MCF 10A (cell line): ENCODE measurements at regions not wholly inside any gene's neighbourhood (a gene's known extent, or its start where the extent isn't known, plus 50 kb on each side); places are given as distances from the start of the nearest gene placed in this dataset.

ENCODE experiments used
- BruUV-seq: library from RNA; stranded (reverse); fragments of 400-500 nt; replicated peaks from 2 replicates; lab custom pipeline; 2021; lab: Mats Ljungman, UMichigan
- CTCF ChIA-PET: fragments of 300-600 bp; sonication (Branson Sonifier 250); formaldehyde crosslinking; extraction: SDS; loops from one replicate; lab custom pipeline; 2021; ENCODE audit warnings: antibody characterized with exemption, inconsistent platforms; lab: Yijun Ruan, JAX
- POLR2A ChIA-PET: fragments of 300-600, 350-650 bp; sonication (Branson Sonifier 250); formaldehyde crosslinking; extraction: SDS; loops from one replicate; lab custom pipeline; 2020; ENCODE audit warnings: antibody characterized with exemption, inconsistent platforms; lab: Yijun Ruan, JAX
- DNase-seq: peaks from one replicate; pipeline ENCODE4 v3.0.0-alpha.2; 2018; ENCODE audit not compliant: unreplicated experiment
- H3K27ac Mint-ChIP-seq: one replicate; pipeline ENCODE4 v1.8.0; 2022; ENCODE audit warnings: mild to moderate bottlenecking, low read depth, mixed read lengths; ENCODE audit not compliant: unreplicated experiment
- H3K27me3 Mint-ChIP-seq: one replicate; pipeline ENCODE4 v1.8.0; 2022; ENCODE audit warnings: mixed read lengths; ENCODE audit not compliant: insufficient read depth, unreplicated experiment
- H3K36me3 Mint-ChIP-seq: one replicate; pipeline ENCODE4 v1.8.0; 2022; ENCODE audit warnings: mild to moderate bottlenecking, moderate library complexity, mixed read lengths; ENCODE audit not compliant: insufficient read depth, unreplicated experiment
- H3K4me1 Mint-ChIP-seq: one replicate; pipeline ENCODE4 v1.8.0; 2022; ENCODE audit warnings: mixed read lengths; ENCODE audit not compliant: insufficient read depth, unreplicated experiment
- H3K4me3 Mint-ChIP-seq: one replicate; pipeline ENCODE4 v1.8.0; 2022; ENCODE audit warnings: mild to moderate bottlenecking, moderate library complexity, mixed read lengths; ENCODE audit not compliant: unreplicated experiment
- H3K9me3 Mint-ChIP-seq: one replicate; pipeline ENCODE4 v1.8.0; 2022; ENCODE audit warnings: mixed read lengths; ENCODE audit not compliant: unreplicated experiment
- intact Hi-C: fragments of 100-400 bp; cut with micrococcal nuclease; formaldehyde crosslinking; loops from 2 replicates; pipeline ENCODE4 v1.14.1; 2022
- TF ChIP-seq, protein P1 (sequence below): fragments of 200-600 bp; IDR thresholded peaks from one replicate; pipeline ENCODE4 v1.8.0; 2022; ENCODE audit warnings: antibody characterized with exemption, mild to moderate bottlenecking; ENCODE audit not compliant: unreplicated experiment

DNA sequence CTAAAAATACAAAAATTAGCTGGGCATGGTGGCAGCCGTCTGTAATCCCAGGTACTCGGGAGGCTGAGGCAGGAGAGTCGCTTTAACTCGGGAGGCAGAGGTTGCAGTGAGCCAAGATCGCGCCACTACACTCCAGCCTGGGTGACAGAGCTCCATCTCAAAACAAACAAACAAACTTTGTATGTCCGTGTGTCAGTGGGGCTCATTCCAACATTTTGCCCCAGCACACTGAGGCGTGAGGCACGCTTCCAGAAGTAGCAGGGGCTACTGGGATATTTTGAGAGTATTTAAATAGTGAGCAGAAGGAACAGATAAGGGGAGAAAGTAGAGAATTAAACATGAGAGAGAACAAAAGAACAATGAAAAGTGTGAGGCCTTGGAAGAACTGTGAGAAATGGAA, 83.3 kb upstream of the TANK start:
- TF ChIP-seq, protein P1, sequence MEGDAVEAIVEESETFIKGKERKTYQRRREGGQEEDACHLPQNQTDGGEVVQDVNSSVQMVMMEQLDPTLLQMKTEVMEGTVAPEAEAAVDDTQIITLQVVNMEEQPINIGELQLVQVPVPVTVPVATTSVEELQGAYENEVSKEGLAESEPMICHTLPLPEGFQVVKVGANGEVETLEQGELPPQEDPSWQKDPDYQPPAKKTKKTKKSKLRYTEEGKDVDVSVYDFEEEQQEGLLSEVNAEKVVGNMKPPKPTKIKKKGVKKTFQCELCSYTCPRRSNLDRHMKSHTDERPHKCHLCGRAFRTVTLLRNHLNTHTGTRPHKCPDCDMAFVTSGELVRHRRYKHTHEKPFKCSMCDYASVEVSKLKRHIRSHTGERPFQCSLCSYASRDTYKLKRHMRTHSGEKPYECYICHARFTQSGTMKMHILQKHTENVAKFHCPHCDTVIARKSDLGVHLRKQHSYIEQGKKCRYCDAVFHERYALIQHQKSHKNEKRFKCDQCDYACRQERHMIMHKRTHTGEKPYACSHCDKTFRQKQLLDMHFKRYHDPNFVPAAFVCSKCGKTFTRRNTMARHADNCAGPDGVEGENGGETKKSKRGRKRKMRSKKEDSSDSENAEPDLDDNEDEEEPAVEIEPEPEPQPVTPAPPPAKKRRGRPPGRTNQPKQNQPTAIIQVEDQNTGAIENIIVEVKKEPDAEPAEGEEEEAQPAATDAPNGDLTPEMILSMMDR, result no peak
- ChIA-PET CTCF (interaction anchor here (0.6 to 6.5 kb wide), 2 partner anchors 14 to 867 kb away, joined by 4 to 63 read pairs; no protein-coding TSS in a partner anchor), POLR2A (interaction anchor here (2.8 kb wide), 1 partner anchor 84 kb away, joined by 11 read pairs; the partner anchor contains the start of gene TANK)
- BruUV-seq, result no TSS peak
- Mint-ChIP-seq H3K36me3 (no peaks in the 10 kb centered on the region), H3K27me3 (no peaks in the 10 kb centered on the region), H3K4me1 (peaks cover 28% of the 10 kb centered on the region), H3K9me3 (no peaks in the 10 kb centered on the region), H3K4me3 (no peak overlapping the region), H3K27ac (peak overlapping the region; percentile 96)
- intact Hi-C loops, result loop anchor here (2.0 kb wide), 1 partner anchor 84 kb away; the partner anchor contains the start of gene TANK
- DNase-seq, result no peak

DNA sequence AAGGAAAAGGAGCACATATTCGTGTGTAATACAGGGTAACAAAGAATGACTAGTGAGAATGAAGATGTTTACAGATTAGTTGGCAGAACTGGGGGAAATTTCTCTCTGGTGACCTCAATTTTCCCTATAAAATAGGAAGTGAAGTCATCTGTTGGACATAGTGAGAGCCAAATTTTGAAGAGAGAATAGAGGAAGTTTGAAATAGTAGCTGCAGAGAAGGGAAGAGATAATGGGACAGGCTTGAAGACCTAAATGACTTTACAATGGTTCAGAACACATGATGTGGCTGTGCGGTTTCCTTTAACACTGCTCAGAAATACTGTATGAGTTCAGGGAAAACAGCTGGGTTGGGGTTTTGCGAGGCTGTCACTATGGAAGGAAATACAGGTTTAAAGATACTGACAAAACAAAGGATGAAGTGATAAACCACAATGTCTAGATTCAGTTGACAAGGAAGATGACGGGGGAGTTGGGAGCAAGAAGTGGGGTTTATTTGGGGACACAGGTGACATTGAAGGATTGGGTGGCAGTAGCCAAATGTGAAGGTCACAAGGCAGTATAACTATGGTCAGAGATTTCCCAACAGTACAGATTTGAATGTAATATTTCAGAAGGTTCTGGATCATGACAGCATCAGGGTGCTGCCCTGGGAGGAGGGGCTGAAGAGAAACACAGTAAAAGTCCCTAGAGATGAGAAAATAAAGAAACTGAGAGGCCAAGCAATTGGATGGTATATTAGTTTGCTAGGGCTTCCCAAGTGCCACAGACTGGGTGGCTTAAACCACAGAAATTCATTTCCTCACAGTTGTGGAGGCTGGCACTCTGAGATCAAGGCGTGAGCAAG, 82.6 kb upstream of the TANK start:
- BruUV-seq, result no TSS peak
- Mint-ChIP-seq H3K4me3 (no peak overlapping the region), H3K4me1 (peaks cover 28% of the 10 kb centered on the region), H3K27me3 (no peaks in the 10 kb centered on the region), H3K9me3 (no peaks in the 10 kb centered on the region), H3K27ac (peak overlapping the region; percentile 96), H3K36me3 (no peaks in the 10 kb centered on the region)
- DNase-seq, result no peak
- CTCF ChIA-PET, result interaction anchor here (1.0 to 6.5 kb wide), 2 partner anchors 15 to 18 kb away, joined by 3 to 63 read pairs; no protein-coding TSS in a partner anchor
- TF ChIP-seq, protein P1, result no peak
- POLR2A ChIA-PET, result interaction anchor here (0.9 to 2.8 kb wide), 2 partner anchors 83 to 92 kb away, joined by 3 to 11 read pairs; partner anchors contain the start of gene TANK
- intact Hi-C loops, result loop anchor here (2.0 kb wide), 1 partner anchor 83 kb away; the partner anchor contains the start of gene TANK

DNA sequence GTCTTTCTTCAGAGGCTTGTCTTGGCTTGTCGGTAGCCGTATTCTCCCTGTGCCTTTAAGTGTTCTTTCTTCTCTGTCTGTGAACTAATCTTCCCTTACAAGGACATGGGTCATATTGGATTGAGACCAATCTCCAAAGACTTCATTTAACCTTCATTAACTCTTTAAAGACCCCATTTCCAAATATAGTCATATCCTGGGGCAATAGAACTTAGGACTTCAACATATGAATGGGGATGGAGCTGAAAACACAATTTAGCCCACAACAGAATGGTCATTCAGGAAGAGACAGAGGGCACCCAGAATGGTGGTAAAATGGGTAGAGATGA, 82.1 kb upstream of the TANK start:
- POLR2A ChIA-PET, result interaction anchor here (0.7 to 2.8 kb wide), 5 partner anchors 11 to 91 kb away, joined by 3 to 11 read pairs (median 4); partner anchors contain the start of gene TANK

More for the DNA sequence above, 82.1 kb upstream of the TANK start:
- Mint-ChIP-seq H3K4me1 (peaks cover 28% of the 10 kb centered on the region), H3K27me3 (no peaks in the 10 kb centered on the region), H3K4me3 (no peak overlapping the region), H3K9me3 (no peaks in the 10 kb centered on the region), H3K27ac (peak overlapping the region; percentile 96), H3K36me3 (no peaks in the 10 kb centered on the region)
- TF ChIP-seq, protein P1, result no peak
- intact Hi-C loops, result no loop called here
- DNase-seq, result peak; percentile 73
- TSS peak; percentile 88 for BruUV-seq
- CTCF ChIA-PET, result interaction anchor here (0.7 to 6.5 kb wide), 3 partner anchors 15 to 25 kb away, joined by 3 to 63 read pairs (median 3); no protein-coding TSS in a partner anchor
